Activated T-cell treated with anti-CD3 and anti-CD28 coated beads, Interleukin-2, amount 50 U/mL, for 72 hours (primary cell): ENCODE measurements at regions not wholly inside any gene's neighbourhood (a gene's known extent, or its start where the extent isn't known, plus 50 kb on each side); places are given as distances from the start of the nearest gene placed in this dataset.

Experiments used
- ATAC-seq, 2 donors: fragments of 150-1000 bp; cut with Tn5 transposase; replicated peaks in 1 of 2; 2 replicates each; pipeline ENCODE4 v1.10.0; 2021; ENCODE audit warnings: moderate library complexity in 2 of 2, mild to moderate bottlenecking in 1 of 2
- DNase-seq, 2 donors: peaks; one replicate each; pipeline ENCODE4 v3.0.0; 2021 to 2022; ENCODE audit warnings: mixed read lengths in 1 of 2
- H3K27ac Mint-ChIP-seq: one replicate; pipeline ENCODE4 v1.8.0; 2022; ENCODE audit warnings: mild to moderate bottlenecking, moderate library complexity, mixed read lengths
- H3K27me3 Mint-ChIP-seq: one replicate; pipeline ENCODE4 v1.8.0; 2022; ENCODE audit warnings: low read depth, mixed read lengths
- H3K36me3 Mint-ChIP-seq, 2 donors: one replicate each; pipeline ENCODE4 v1.8.0; 2022; ENCODE audit warnings: mixed read lengths in 2 of 2, mild to moderate bottlenecking in 1 of 2; ENCODE audit not compliant: insufficient read depth in 2 of 2
- H3K4me1 Mint-ChIP-seq: one replicate; pipeline ENCODE4 v1.8.0; 2022; ENCODE audit warnings: low read depth, mixed read lengths
- H3K4me3 Mint-ChIP-seq, 2 donors: one replicate each; pipeline ENCODE4 v1.8.0; 2022; ENCODE audit warnings: mild to moderate bottlenecking in 2 of 2, mixed read lengths in 2 of 2, moderate library complexity in 2 of 2
- H3K9me3 Mint-ChIP-seq, 2 donors: one replicate each; pipeline ENCODE4 v1.8.0; 2022; ENCODE audit warnings: mixed read lengths in 2 of 2

- Mint-ChIP-seq H3K4me1 (no peaks in the 10 kb centered on the region), H3K27ac (no peak overlapping the region), H3K4me3 (no peak overlapping the region), H3K36me3 (peaks cover 0 to 1% of the 10 kb centered on the region in 2 donors), H3K9me3 (peaks cover 0 to 4% of the 10 kb centered on the region in 2 donors), H3K27me3 (no peaks in the 10 kb centered on the region)
- no peak for DNase-seq
- no peak for ATAC-seq
Measured at GRCh38 chr2:67255933-67256615, 141.1 kb upstream of the ETAA1 start.

- no peaks in the 10 kb centered on the region for H3K4me1 Mint-ChIP-seq
- DNase-seq: no peak
- no peak overlapping the region for H3K4me3 Mint-ChIP-seq
- no peak overlapping the region for H3K27ac Mint-ChIP-seq
- H3K27me3 Mint-ChIP-seq: no peaks in the 10 kb centered on the region
- ATAC-seq: no peak
- peaks cover 0 to 4% of the 10 kb centered on the region in 2 donors for H3K9me3 Mint-ChIP-seq
- peaks cover 0 to 1% of the 10 kb centered on the region in 2 donors for H3K36me3 Mint-ChIP-seq
Measured at GRCh38 chr2:67256892-67257291, 140.2 kb upstream of the ETAA1 start.

- Mint-ChIP-seq H3K4me1 (no peaks in the 10 kb centered on the region), H3K36me3 (no peaks in the 10 kb centered on the region), H3K4me3 (no peak overlapping the region), H3K27ac (no peak overlapping the region), H3K27me3 (no peaks in the 10 kb centered on the region), H3K9me3 (peaks cover 2 to 3% of the 10 kb centered on the region in 2 donors)
- DNase-seq (no peak), ATAC-seq (no peak)
Measured at GRCh38 chr2:67258122-67258521, 139.0 kb upstream of the ETAA1 start.

GRCh38 chr2:67258831-67259230 lies 138.3 kb upstream of the ETAA1 start:
- H3K4me1 Mint-ChIP-seq: no peaks in the 10 kb centered on the region

GRCh38 chr2:67259556-67260342 lies 137.4 kb upstream of the ETAA1 start:
- DNase-seq: no peak
- H3K27ac Mint-ChIP-seq: no peak overlapping the region
- no peak overlapping the region for H3K4me3 Mint-ChIP-seq
- H3K9me3 Mint-ChIP-seq: peaks cover 0 to 3% of the 10 kb centered on the region in 2 donors
- H3K4me1 Mint-ChIP-seq: no peaks in the 10 kb centered on the region
- H3K36me3 Mint-ChIP-seq: no peaks in the 10 kb centered on the region
- ATAC-seq: no peak
- no peaks in the 10 kb centered on the region for H3K27me3 Mint-ChIP-seq

More at GRCh38 chr2:67258831-67259230, 138.3 kb upstream of the ETAA1 start:
- no peak overlapping the region for H3K4me3 Mint-ChIP-seq
- H3K27ac Mint-ChIP-seq: no peak overlapping the region
- no peaks in the 10 kb centered on the region for H3K27me3 Mint-ChIP-seq
- H3K36me3 Mint-ChIP-seq: no peaks in the 10 kb centered on the region
- DNase-seq (no peak), ATAC-seq (no peak)
- peaks cover 0 to 3% of the 10 kb centered on the region in 2 donors for H3K9me3 Mint-ChIP-seq

- H3K27me3 Mint-ChIP-seq: no peaks in the 10 kb centered on the region
- no peak for ATAC-seq
- no peak overlapping the region for H3K4me3 Mint-ChIP-seq
- H3K36me3 Mint-ChIP-seq: no peaks in the 10 kb centered on the region
- peaks cover 0 to 3% of the 10 kb centered on the region in 2 donors for H3K9me3 Mint-ChIP-seq
- no peak for DNase-seq
- no peaks in the 10 kb centered on the region for H3K4me1 Mint-ChIP-seq
- no peak overlapping the region for H3K27ac Mint-ChIP-seq
Measured at GRCh38 chr2:67260343-67261277, 136.5 kb upstream of the ETAA1 start.

- Mint-ChIP-seq H3K4me3 (no peak overlapping the region), H3K36me3 (no peaks in the 10 kb centered on the region), H3K9me3 (peaks cover 0 to 3% of the 10 kb centered on the region in 2 donors), H3K27me3 (no peaks in the 10 kb centered on the region), H3K4me1 (no peaks in the 10 kb centered on the region), H3K27ac (no peak overlapping the region)
- no peak for DNase-seq
- no peak for ATAC-seq
Measured at GRCh38 chr2:67267241-67267640, 129.9 kb upstream of the ETAA1 start.

GRCh38 chr2:67268797-67269196 lies 128.3 kb upstream of the ETAA1 start:
- H3K4me1 Mint-ChIP-seq: no peaks in the 10 kb centered on the region
- DNase-seq (no peak), ATAC-seq (no peak)
- H3K27ac Mint-ChIP-seq: no peak overlapping the region
- no peak overlapping the region for H3K4me3 Mint-ChIP-seq
- no peaks in the 10 kb centered on the region for H3K9me3 Mint-ChIP-seq
- H3K36me3 Mint-ChIP-seq: no peaks in the 10 kb centered on the region
- H3K27me3 Mint-ChIP-seq: no peaks in the 10 kb centered on the region

- no peaks in the 10 kb centered on the region for H3K36me3 Mint-ChIP-seq
- ATAC-seq: no peak
- DNase-seq: no peak
- H3K4me3 Mint-ChIP-seq: no peak overlapping the region
- no peaks in the 10 kb centered on the region for H3K27me3 Mint-ChIP-seq
- no peaks in the 10 kb centered on the region for H3K9me3 Mint-ChIP-seq
- no peak overlapping the region for H3K27ac Mint-ChIP-seq
- H3K4me1 Mint-ChIP-seq: no peaks in the 10 kb centered on the region
Measured at GRCh38 chr2:67272195-67272594, 124.9 kb upstream of the ETAA1 start.

GRCh38 chr2:67277450-67277849 lies 119.7 kb upstream of the ETAA1 start:
- ATAC-seq (no peak), DNase-seq (no peak)
- H3K27me3 Mint-ChIP-seq: no peaks in the 10 kb centered on the region
- no peak overlapping the region for H3K4me3 Mint-ChIP-seq
- no peaks in the 10 kb centered on the region for H3K9me3 Mint-ChIP-seq
- H3K27ac Mint-ChIP-seq: no peak overlapping the region
- no peaks in the 10 kb centered on the region for H3K4me1 Mint-ChIP-seq
- no peaks in the 10 kb centered on the region for H3K36me3 Mint-ChIP-seq

GRCh38 chr2:67281101-67281500 lies 116.0 kb upstream of the ETAA1 start:
- ATAC-seq (no peak), DNase-seq (no peak)
- Mint-ChIP-seq H3K36me3 (no peaks in the 10 kb centered on the region), H3K27ac (no peak overlapping the region), H3K4me3 (no peak overlapping the region), H3K9me3 (no peaks in the 10 kb centered on the region), H3K27me3 (peaks cover 6% of the 10 kb centered on the region), H3K4me1 (no peaks in the 10 kb centered on the region)

- no peaks in the 10 kb centered on the region for H3K9me3 Mint-ChIP-seq
- H3K36me3 Mint-ChIP-seq: no peaks in the 10 kb centered on the region
- DNase-seq: no peak
- H3K4me1 Mint-ChIP-seq: no peaks in the 10 kb centered on the region
- H3K4me3 Mint-ChIP-seq: no peak overlapping the region
- H3K27me3 Mint-ChIP-seq: peaks cover 15% of the 10 kb centered on the region
- ATAC-seq: no peak
- no peak overlapping the region for H3K27ac Mint-ChIP-seq
Measured at GRCh38 chr2:67283641-67284040, 113.5 kb upstream of the ETAA1 start.
